ENCODE measurements at regions not wholly inside any gene's neighbourhood (a gene's known extent, or its start where the extent isn't known, plus 50 kb on each side); places are given as distances from the start of the nearest gene placed in this dataset.

GRCh38 chr4:125519371-125520146 is 204.8 kb downstream of the FAT4 start:
- TF ChIP-seq EZH2 (IDR thresholded peaks at IDR 0.05; ENCODE audit: insufficient read depth, poor library complexity, severe bottlenecking) (no peak), EZH2phosphoT487 (IDR thresholded peaks at IDR 0.05; ENCODE audit: insufficient read depth, low read depth) (no peak)

Measured in GM23248 (cell line).